Breast epithelium (tissue), 3 donors: ENCODE measurements at regions not wholly inside any gene's neighbourhood (a gene's known extent, or its start where the extent isn't known, plus 50 kb on each side); places are given as distances from the start of the nearest gene placed in this dataset.

Source experiments
- CTCF ChIP-seq, 3 donors: fragments of 450-650 bp; IDR thresholded peaks; one replicate each; pipeline ENCODE4 v1.5.1; 2016 to 2017; ENCODE audit warnings: antibody characterized with exemption in 3 of 3, mild to moderate bottlenecking in 3 of 3, moderate library complexity in 3 of 3
- POLR2A ChIP-seq: fragments of 450-650 bp; IDR thresholded peaks from one replicate; pipeline ENCODE4 v1.6.1; 2016; ENCODE audit warnings: antibody characterized with exemption, mild to moderate bottlenecking, moderate library complexity
- POLR2AphosphoS5 ChIP-seq, 3 donors: sonication (generic); formaldehyde crosslinking; IDR thresholded peaks; one replicate each; pipeline ENCODE4 v1.6.1; 2017; ENCODE audit warnings: antibody characterized with exemption in 3 of 3

- TF ChIP-seq CTCF (IDR thresholded peaks at IDR 0.05), result no peak
- no peak for TF ChIP-seq POLR2A
- no peak for TF ChIP-seq POLR2AphosphoS5 (IDR thresholded peaks at IDR 0.05)
These were observed 710.3 kb upstream of the KIRREL3 start for GRCh38 chr11:127710831-127711230.
